ENCODE measurements at regions not wholly inside any gene's neighbourhood (a gene's known extent, or its start where the extent isn't known, plus 50 kb on each side); places are given as distances from the start of the nearest gene placed in this dataset.

DNA sequence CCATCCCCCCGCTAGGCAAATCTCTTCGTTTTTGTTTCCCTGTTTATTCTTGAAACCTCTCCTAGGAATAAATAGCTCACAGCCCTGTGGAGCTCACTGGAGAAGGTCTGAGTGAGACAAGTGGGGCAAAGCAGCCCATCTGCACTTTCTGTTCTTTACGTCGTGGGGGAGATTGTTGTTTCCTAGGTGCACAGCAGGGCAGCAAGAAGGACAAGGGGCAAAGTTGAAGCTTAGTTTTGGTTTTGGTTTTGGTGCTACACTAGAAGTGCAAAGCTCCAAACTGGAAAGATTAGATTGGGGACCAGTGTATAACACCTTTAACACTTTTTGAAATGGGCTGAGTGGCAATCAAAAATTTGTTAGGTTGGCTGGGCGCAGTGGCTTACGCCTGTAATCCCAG lies 76.6 kb downstream of the GPR88 start:
- TF ChIP-seq, protein P1, sequence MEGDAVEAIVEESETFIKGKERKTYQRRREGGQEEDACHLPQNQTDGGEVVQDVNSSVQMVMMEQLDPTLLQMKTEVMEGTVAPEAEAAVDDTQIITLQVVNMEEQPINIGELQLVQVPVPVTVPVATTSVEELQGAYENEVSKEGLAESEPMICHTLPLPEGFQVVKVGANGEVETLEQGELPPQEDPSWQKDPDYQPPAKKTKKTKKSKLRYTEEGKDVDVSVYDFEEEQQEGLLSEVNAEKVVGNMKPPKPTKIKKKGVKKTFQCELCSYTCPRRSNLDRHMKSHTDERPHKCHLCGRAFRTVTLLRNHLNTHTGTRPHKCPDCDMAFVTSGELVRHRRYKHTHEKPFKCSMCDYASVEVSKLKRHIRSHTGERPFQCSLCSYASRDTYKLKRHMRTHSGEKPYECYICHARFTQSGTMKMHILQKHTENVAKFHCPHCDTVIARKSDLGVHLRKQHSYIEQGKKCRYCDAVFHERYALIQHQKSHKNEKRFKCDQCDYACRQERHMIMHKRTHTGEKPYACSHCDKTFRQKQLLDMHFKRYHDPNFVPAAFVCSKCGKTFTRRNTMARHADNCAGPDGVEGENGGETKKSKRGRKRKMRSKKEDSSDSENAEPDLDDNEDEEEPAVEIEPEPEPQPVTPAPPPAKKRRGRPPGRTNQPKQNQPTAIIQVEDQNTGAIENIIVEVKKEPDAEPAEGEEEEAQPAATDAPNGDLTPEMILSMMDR (IDR thresholded peaks at IDR 0.05), result no peak
- TF ChIP-seq POLR2A (IDR thresholded peaks at IDR 0.05), result no peak
